MM.1S (cell line): ENCODE measurements at regions not wholly inside any gene's neighbourhood (a gene's known extent, or its start where the extent isn't known, plus 50 kb on each side); places are given as distances from the start of the nearest gene placed in this dataset.

Experiments
- DNase-seq: peaks from one replicate; pipeline ENCODE4 v3.0.0-alpha.2; 2015
- H2AFZ ChIP-seq: fragments of 300-600 bp; sonication (generic); 2 replicates; pipeline ENCODE4 v1.6.0; 2016; ENCODE audit warnings: antibody characterized with exemption, low read length
- H3F3A ChIP-seq: fragments of 300-600 bp; sonication (generic); 2 replicates; pipeline ENCODE4 v1.6.1; 2016; ENCODE audit warnings: mild to moderate bottlenecking, antibody characterized with exemption, low read length, moderate library complexity, mixed read lengths; ENCODE audit not compliant: insufficient read depth
- H3K27ac ChIP-seq: fragments of 300-600 bp; sonication (generic); 2 replicates; pipeline ENCODE4 v1.5.1; 2016; ENCODE audit warnings: mild to moderate bottlenecking, low read length
- H3K27me3 ChIP-seq: fragments of 300-600 bp; sonication (generic); replicated peaks from 2 replicates; pipeline ENCODE4 v1.6.0; 2016; ENCODE audit warnings: low read length; ENCODE audit not compliant: insufficient read depth
- H3K36me3 ChIP-seq: fragments of 300-600 bp; sonication (generic); replicated peaks from 2 replicates; pipeline ENCODE4 v1.6.1; 2016; ENCODE audit warnings: mild to moderate bottlenecking, low read length, mixed read lengths; ENCODE audit not compliant: insufficient read depth
- H3K4me1 ChIP-seq: fragments of 300-600 bp; sonication (generic); 2 replicates; pipeline ENCODE4 v1.6.1; 2016; ENCODE audit warnings: low read length, mixed read lengths
- H3K4me2 ChIP-seq: fragments of 300-600 bp; sonication (generic); 2 replicates; pipeline ENCODE4 v1.6.0; 2016; ENCODE audit warnings: low read depth, low read length
- H3K4me3 ChIP-seq: fragments of 300-600 bp; sonication (generic); 2 replicates; pipeline ENCODE4 v1.5.1; 2016; ENCODE audit warnings: low read length, mixed read lengths
- H3K79me2 ChIP-seq: fragments of 300-600 bp; sonication (generic); 2 replicates; pipeline ENCODE4 v1.6.1; 2016; ENCODE audit warnings: mixed run types, low read length, mixed read lengths
- H3K9ac ChIP-seq: fragments of 300-600 bp; sonication (generic); 2 replicates; pipeline ENCODE4 v1.6.1; 2016; ENCODE audit warnings: low read length, mixed read lengths
- H3K9me2 ChIP-seq: fragments of 300-600 bp; sonication (generic); replicated peaks from 2 replicates; pipeline ENCODE4 v1.6.1; 2016; ENCODE audit warnings: mild to moderate bottlenecking, low read length, mixed read lengths; ENCODE audit not compliant: insufficient read depth
- H3K9me3 ChIP-seq: fragments of 300-600 bp; sonication (generic); replicated peaks from 2 replicates; pipeline ENCODE4 v1.6.1; 2016; ENCODE audit warnings: mild to moderate bottlenecking, low read length, mixed read lengths; ENCODE audit not compliant: insufficient read depth
- H4K20me1 ChIP-seq: fragments of 300-600 bp; sonication (generic); 2 replicates; pipeline ENCODE4 v1.6.1; 2016; ENCODE audit warnings: mild to moderate bottlenecking, low read length, moderate library complexity, mixed read lengths; ENCODE audit not compliant: insufficient read depth
- CTCF ChIP-seq: fragments of 300-600 bp; sonication (generic); IDR thresholded peaks from 2 replicates; pipeline ENCODE4 v1.5.1; 2016; ENCODE audit warnings: antibody characterized with exemption, low read length, mixed read lengths
- EZH2 ChIP-seq: fragments of 300-600 bp; sonication (generic); optimal IDR thresholded peaks from 2 replicates; pipeline ENCODE3; 2017; ENCODE audit warnings: low read depth, mild to moderate bottlenecking, antibody characterized with exemption, low read length, mixed read lengths
- EZH2phosphoT487 ChIP-seq: fragments of 300-600 bp; sonication (generic); IDR thresholded peaks from 2 replicates; pipeline ENCODE4 v1.6.1; 2018; ENCODE audit warnings: antibody characterized with exemption, low read length

- H3K27me3 ChIP-seq, result no peaks in the 10 kb centered on the region
- H3F3A ChIP-seq, result no peaks in the 10 kb centered on the region
- H3K79me2 ChIP-seq, result no peaks in the 10 kb centered on the region
- TF ChIP-seq EZH2 (no peak), CTCF (no peak), EZH2phosphoT487 (no peak)
- H3K4me1 ChIP-seq, result no peaks in the 10 kb centered on the region
- H2AFZ ChIP-seq, result no peak overlapping the region
- no peak overlapping the region for H3K4me3 ChIP-seq
- DNase-seq, result no peak
- H3K9me3 ChIP-seq, result no peaks in the 10 kb centered on the region
- H4K20me1 ChIP-seq, result no peaks in the 10 kb centered on the region
- H3K36me3 ChIP-seq, result no peaks in the 10 kb centered on the region
- H3K9me2 ChIP-seq, result no peaks in the 10 kb centered on the region
- no peak overlapping the region for H3K4me2 ChIP-seq
- no peak overlapping the region for H3K27ac ChIP-seq
- no peak overlapping the region for H3K9ac ChIP-seq
Measured at GRCh38 chr5:12959713-12960112, 984.8 kb downstream of the DNAH5 start.

GRCh38 chr5:12952409-12952808, 992.1 kb downstream of the DNAH5 start:
- DNase-seq, result no peak
- Histone ChIP-seq H4K20me1 (no peaks in the 10 kb centered on the region), H2AFZ (no peak overlapping the region), H3K36me3 (no peaks in the 10 kb centered on the region), H3K9me2 (no peaks in the 10 kb centered on the region), H3K4me3 (no peak overlapping the region), H3K4me1 (peaks cover 3% of the 10 kb centered on the region; the same call in 1 of the 2 replicates), H3K9ac (no peak overlapping the region), H3K27ac (no peak overlapping the region), H3K79me2 (no peaks in the 10 kb centered on the region), H3K9me3 (no peaks in the 10 kb centered on the region), H3K27me3 (no peaks in the 10 kb centered on the region), H3F3A (no peaks in the 10 kb centered on the region), H3K4me2 (no peak overlapping the region)
- TF ChIP-seq CTCF (no peak), EZH2 (no peak), EZH2phosphoT487 (no peak)

- no peak overlapping the region for H3K4me2 ChIP-seq
- H3K4me3 ChIP-seq, result no peak overlapping the region
- H3K27ac ChIP-seq, result no peak overlapping the region
- H3K9me2 ChIP-seq, result no peaks in the 10 kb centered on the region
- H3K27me3 ChIP-seq, result no peaks in the 10 kb centered on the region
- no peak overlapping the region for H2AFZ ChIP-seq
- no peaks in the 10 kb centered on the region for H3F3A ChIP-seq
- no peaks in the 10 kb centered on the region for H3K9me3 ChIP-seq
- no peaks in the 10 kb centered on the region for H3K79me2 ChIP-seq
- H3K36me3 ChIP-seq, result no peaks in the 10 kb centered on the region
- H4K20me1 ChIP-seq, result no peaks in the 10 kb centered on the region
- H3K9ac ChIP-seq, result no peak overlapping the region
- DNase-seq, result no peak
- peaks cover 3% of the 10 kb centered on the region; the same call in 1 of the 2 replicates for H3K4me1 ChIP-seq
- no peak for TF ChIP-seq EZH2
- TF ChIP-seq CTCF, result no peak
- TF ChIP-seq EZH2phosphoT487, result no peak
Measured at GRCh38 chr5:12951846-12952245, 992.6 kb downstream of the DNAH5 start.
